Fibroblast of gingiva (primary cell): ENCODE measurements at regions not wholly inside any gene's neighbourhood (a gene's known extent, or its start where the extent isn't known, plus 50 kb on each side); places are given as distances from the start of the nearest gene placed in this dataset.
"Not testable (repeated sequence)": the region's sequence is repeated elsewhere in the genome, so short reads cannot be mapped to it uniquely, and the experiment has no call there.

Source experiments
- DNase-seq: peaks from one replicate; pipeline ENCODE4 v3.0.0-alpha.2; 2011; ENCODE audit warnings: low read depth

DNA sequence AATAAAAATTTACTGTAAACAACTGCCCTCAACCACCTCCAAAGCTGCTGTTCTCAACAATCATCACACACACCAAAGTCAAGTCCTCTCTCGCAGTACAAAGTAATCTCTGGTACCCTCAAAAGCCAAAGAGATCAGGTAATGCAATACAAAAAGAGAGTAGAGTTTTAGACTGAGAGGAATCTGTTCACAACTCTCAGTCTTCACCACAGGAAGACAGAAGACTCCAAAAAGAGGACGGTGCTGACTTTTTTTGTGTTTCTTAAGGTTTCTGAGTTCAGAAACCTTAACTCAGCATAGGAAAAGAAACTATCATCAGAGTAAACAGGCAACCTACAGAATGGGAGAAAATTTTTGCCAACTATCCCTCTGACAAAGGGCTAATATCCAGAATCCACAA lies 1072.3 kb upstream of the DIAPH2 start:
- no peak for DNase-seq

DNA sequence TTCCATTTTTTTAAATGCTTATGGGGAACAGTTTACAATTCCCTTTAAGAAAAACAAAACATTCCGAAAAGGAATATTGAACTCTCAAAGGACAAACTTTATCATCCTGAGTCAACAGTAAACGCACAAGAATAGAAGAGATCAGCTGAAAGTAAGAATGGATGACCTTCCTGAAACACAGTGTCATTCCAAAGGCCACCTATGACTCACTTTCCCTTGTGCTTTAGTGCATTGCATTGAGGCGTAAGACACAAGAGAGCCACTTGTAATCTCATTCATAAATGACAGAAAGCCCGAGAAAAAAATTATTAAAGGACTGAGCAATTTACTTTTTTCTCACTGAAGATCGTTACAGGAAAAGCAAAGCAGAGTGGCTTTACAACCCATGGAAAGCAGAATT lies 1062.4 kb upstream of the DIAPH2 start:
- DNase-seq, result no peak

DNA sequence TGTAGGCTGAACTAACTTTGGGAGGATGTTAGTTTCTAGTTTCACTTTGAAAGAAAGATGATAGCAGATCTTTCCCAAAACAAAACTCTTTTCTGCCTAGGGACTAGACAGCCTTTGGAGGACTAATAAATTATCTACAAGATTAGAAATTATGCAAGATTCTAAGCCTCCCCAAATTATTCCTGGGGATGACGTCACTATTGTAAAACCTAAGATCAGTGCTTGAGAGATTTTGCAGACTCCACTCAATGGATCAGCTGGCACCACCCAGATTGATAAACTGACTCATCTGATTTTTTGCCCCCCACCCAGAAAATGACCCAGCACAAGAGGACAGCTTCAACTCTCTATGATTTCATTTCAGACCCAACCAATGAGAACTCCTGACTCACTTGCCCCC lies 1057.9 kb upstream of the DIAPH2 start:
- DNase-seq, result no peak

DNA sequence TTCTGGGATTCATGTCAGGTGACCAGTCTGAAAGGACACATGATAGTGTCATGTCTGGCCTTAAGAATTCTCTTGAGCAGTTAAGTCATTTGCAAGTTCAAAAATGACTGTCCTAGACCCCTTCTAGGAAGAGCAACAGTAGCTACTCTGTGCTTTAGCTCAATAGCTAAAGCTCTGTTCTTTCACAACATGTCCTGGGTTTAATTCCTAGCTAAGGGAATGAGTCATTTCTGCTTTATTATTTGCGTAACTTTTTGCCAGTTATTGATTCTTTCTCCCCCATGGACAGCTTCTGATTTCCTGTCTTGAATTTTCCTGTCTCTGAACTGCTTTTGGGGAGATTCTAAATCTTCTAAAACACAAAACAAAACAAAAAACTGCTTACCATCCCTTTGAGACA lies 1055.8 kb upstream of the DIAPH2 start:
- DNase-seq, result no peak

DNA sequence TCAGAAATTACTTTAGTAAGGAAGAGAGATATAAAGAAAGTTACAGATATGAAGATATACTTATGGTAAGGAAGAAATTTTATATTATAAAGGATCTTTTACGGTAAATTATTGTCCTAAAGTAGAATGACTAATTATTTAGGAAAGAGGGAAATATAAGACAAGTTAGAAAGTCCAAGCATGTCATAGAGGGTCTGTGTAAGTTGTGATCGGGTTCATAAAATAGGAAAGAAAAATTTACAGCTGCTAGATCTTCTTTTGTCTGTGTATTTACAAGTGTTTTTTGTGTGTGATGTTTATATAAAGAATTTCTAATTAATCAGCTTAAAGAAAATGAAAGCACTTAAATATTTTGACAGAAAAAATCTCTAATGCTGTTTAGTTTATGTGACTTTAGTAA lies 1054.9 kb upstream of the DIAPH2 start:
- DNase-seq, result no peak

DNA sequence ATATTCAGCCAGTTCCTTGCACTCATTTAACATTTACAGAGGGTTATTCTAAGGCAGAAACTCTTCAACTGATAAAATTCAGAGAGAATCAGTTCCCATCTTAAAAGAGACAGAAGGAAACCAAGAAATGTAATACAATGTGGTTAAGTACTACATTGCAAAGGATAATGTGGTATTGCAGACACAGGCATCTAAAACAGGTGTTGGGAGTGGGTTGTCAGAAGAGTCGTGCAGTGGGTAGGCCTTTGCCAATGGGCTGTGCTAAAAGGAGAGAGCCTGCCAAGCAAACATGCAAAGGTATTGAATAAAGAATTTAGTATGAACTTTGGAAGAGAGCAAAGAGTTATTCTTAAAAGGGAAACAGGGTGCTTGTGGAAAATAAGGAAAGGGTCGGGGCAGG lies 1044.4 kb upstream of the DIAPH2 start:
- DNase-seq, result no peak

DNA sequence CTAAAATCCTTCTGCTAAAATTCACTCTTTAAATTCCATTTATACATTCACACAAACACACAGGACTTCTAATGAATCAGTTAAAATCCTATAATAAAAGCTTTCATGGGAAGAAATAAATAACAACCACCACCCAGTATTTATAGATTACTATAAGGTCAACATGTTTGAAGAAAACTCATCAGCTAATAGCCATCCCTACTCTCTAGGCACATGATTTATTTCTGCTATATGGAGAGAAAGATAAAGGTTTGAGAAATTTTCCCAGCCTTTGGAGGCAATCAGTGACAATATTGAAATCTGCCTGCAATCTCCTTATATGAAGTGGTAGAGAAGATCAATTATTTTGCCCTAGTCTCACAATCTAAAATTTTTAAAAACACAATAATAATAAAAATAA lies 1038.9 kb upstream of the DIAPH2 start:
- DNase-seq, result no peak

DNA sequence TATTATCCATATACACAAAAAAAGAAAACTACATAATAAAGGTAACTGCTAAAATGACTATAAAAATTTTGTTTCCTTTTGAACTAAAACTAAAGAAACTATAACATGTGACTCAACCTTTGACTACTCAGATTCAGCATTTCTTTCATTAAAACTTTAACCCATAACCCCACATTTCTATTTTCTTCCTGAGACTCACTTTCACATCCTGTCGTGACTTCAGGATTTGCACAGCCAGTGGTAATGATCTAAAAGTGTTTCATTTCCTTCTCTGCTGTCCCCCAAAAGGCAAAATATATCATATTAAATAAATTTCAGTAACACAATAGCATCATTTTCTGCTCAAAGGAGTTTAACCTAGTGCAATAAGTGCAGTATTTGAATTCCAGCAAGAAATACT lies 1022.4 kb upstream of the DIAPH2 start:
- no peak for DNase-seq

DNA sequence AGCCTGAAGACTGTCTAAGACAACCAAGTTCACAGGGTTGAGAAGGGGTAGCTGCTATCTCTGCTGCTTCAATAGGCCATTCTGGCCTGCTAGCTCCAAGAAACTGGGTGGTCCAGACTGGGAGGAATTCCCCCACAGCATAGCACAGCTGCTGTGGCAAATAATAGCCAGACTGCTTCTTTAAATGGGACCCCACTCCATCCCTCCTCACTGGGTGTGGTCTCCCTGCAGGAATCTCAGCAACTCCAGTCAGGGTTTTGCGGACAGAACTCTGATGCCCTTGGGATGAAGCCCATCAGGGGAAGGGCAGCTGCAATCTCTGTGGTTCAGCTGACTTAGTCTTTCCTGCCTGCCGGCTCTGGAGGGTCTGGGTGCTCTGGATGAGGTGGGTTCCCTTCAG lies 1018.6 kb upstream of the DIAPH2 start:
- no peak for DNase-seq

DNA sequence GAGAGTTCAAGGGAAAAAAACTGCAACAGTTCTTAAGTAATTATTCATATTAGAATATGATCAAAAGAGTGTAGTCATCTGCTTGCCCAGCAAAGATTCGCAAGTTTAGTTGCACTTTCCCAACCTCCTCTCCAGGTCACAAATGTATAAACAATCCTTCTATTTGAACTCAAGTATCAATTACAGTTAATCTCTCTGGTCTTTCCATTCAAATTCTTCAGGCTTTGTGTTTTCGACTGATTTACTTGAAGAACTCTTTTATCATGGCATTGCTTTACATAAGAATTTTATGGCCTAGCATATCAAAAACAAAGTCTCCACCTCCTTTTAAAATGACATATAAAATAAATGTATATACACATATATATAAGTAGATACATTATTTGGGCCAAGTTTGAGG lies 1009.6 kb upstream of the DIAPH2 start:
- DNase-seq, result no peak

DNA sequence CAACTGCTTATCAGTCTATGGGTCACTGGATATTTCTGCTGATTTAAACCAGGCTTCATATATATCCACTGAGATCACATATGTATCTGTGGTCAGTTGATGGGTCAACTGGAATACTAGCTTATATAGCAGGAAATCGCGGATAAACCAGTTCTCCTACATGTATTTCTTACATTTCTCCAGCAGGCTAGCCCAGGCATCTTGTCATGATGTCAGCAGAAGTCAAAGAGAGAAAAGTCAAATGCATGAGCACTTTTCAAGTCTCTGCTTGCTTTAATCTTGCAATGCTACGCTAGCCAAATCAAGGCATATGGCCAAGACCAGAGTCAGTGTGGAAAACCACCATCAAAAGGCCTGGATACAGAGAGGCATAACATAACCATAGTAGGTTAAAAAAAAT lies 1008.8 kb upstream of the DIAPH2 start:
- DNase-seq, result no peak

DNA sequence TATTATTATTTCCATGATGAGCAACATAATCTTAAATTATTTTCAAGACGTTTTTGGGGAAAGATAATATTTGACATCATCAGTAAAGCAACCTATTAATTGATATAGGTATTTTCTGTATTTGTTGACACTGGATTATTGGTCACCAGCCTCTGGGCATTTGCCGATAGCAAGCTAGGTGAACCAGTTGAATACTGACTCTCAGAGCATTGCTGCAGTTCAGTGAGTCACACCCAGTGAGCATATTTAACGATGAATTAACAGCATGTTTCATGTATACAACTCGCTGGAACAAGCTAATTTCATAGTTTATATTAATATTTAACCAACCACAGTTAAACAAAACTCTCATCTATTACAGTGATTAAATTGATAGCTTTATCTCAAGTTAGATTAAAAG lies 1006.0 kb upstream of the DIAPH2 start:
- no peak for DNase-seq

DNA sequence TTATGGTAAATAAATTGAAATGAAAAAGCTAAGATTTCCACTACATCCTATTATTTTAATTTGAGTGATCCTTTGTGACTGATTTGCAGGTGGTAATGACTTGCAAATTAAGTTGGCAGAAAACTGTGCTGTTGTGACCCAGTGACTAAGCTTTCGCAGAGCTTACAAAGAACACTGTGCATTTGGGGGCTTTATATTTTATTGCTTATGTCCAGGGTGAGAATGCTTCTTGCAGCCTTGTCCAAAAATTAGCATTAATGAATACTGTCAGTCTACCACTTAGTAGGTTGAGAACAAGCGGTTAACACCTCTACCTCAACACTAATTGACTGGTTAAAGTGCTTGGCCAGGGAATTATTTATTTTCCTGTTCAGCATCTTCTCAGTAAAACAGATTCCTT lies 991.3 kb upstream of the DIAPH2 start:
- DNase-seq, result no peak

DNA sequence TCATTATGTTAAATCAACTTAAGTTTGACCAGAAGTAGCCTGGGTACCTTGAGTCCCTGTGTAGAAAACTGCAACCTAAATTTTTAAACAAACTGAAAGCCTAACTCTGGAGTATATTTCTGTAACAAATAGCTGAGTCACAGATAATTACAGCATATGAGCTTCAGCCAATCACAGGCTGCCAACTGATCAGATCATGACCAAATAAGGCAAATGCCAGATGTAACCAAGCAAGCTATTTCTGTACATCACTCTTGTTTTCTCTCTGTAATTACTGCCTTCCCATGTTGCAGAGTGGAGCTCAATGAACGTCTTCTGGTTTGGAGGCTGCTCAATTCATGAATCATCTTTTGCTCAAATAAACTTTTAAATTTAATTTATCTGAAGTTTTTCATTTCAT lies 980.9 kb upstream of the DIAPH2 start:
- peak; percentile 81 for DNase-seq

DNA sequence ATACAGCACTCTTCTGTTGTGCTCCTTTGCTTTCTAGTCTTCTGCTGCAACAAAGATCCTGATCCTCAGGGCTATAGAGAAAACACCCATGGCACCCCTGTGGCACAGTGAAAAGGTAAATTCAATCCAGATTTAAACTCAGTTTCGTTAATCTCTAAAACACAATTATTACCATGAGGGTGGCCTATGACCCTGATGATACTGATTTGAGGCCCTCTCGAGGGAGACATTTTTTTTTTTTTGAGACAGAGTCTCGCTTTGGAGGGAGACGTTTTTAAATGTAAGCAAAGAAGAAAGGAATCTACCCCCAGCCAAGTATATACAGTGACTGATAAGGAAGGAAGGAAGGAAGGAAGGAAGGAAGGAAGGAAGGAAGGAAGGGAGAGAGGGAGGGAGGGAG lies 967.8 kb upstream of the DIAPH2 start:
- no peak for DNase-seq

DNA sequence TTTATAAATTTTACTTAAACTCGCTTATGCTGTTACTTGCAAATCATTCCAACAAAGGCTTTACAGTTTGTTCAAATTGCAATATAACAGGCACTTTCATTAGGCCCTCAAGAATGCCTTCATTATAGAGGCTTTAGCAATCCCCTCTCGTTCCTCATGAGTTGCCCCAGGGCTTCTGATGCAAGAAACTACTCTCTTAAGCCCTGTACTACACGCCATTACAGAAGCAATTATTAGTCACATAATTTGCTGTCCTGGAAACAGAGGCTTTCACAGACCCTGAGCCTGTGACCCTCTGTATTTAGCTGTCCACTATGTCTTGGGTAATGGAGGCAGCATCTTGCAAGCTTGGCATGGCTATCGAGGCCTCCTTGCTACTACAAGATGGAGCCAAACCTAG lies 965.9 kb upstream of the DIAPH2 start:
- DNase-seq, result no peak

DNA sequence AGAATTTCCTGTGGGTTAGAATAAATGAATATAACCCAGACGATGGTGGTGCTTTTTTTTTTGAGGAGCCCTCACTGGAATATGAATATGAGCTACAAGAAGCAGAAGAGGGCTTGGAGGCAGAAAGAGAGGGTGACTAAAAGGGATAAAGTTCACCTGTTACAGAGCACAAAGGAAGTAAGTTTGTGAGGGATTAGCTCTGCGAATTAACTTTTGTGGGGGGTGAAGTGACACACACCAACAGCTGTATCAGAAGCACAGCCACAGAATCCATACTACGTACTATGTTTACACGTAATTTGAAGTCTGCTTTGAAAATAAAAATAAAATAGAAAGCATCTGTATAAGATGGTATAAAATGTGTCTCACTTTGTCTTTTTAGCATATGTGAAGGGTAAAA lies 963.6 kb upstream of the DIAPH2 start:
- no peak for DNase-seq

DNA sequence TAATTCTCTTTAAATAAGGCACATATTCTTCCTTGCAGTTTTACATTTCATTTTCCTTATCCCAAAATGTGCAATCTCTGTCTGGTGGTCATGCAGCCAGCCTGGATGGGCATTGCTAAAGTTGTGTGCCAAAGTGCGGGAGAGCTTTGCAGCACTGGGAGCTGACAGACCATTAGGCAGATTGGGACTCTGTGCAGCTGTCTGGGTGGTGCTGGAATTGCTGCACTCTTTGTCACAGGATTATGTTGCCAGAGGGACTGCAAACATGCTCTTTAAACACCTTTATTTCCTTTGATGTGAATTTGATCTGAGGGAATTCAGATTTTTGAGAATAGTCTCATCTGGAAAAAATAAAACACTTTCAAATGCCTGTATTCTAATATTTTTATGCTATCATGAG lies 956.2 kb upstream of the DIAPH2 start:
- no peak for DNase-seq

DNA sequence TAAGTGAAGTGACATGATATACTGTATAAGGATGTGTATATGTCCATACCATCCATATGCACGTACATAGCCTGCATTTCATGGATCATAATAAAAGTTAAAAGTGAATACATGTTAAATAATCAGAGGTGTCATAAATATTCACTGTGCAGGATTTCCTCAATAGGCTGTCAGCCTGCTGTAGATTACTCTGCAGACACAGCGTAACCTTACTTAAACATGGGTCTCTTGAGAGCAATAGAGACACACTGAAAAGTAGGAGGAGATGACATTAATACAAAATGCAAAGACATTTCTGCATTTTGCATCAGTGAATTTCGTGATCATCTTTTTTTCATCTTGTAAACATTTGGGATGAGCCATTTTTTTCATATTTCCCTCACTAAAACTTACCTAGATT lies 955.2 kb upstream of the DIAPH2 start:
- no peak for DNase-seq

DNA sequence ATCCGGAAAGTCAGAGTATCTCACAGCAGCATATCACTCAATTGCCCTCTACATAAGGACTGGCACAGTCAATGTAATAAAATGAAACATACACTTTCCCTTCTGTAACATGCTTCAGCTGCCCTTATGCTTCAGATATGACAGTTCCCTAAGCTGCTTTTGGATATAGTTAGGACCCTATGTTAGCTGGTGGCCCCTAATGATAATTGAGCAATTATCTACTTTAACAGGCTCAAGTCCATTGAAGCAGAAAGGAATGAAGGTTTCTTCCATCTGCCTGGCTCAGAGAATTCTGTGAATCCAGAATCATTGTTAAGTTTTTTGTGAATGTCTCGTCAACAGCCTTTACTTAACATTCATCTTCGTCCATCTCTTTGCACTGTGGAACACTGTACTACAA lies 951.2 kb upstream of the DIAPH2 start:
- DNase-seq, result no peak

DNA sequence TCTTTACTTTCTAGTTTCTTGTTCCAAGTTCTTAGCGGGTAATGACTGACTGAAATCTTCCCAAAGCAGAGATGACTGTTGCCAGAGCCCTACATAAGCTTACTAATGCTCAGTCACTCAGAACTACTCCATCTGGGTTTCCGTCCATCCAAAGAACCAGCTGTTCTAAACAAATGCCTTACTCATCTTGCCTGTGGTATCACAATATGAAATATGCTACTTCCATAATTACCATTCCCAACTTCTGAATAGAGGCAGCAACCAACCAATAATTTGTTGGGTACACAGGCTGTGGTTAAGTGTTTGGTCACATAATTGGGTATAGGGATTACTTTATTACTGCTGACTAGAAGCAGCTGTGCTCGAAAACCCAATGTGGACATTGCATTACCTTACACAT lies 930.2 kb upstream of the DIAPH2 start:
- peak; percentile 29 for DNase-seq

DNA sequence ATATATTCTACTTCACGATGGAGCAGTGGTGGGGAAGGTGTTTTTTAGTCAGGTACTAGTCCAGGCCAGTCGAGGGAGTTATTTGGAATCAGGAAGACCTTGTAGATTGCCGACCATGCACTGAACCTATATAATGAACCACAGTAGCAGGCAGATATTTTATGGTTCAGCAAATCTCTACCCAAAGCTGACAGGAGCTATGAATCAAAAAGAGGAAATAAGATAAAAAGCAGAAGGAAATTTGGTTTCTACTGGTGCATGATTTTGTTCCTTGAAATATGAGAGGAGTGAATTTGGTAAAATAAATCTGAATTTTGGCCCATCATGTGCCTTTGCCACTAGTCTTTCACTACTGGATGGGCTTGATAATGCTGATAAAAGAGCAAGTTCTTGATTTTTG lies 924.3 kb upstream of the DIAPH2 start:
- DNase-seq, result no peak

DNA sequence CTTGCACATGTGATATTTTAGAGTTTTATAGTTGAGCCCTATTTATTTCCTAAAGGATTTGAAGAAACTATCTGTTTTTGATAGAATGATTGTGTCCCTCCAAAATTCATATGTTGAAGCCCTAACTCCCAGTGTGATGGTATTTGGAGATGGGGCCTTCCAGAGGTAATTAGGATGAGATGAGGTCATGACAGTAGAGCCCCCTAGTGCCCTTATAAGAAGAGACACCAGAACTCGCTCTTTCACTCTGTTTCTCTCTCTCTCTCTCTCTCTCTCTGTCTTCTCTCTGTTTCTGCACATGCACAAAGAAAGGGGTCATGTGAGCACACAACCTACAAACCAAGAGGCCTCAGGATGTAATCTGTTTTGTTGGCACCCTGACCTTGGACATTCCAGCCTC lies 921.9 kb upstream of the DIAPH2 start:
- no peak for DNase-seq

DNA sequence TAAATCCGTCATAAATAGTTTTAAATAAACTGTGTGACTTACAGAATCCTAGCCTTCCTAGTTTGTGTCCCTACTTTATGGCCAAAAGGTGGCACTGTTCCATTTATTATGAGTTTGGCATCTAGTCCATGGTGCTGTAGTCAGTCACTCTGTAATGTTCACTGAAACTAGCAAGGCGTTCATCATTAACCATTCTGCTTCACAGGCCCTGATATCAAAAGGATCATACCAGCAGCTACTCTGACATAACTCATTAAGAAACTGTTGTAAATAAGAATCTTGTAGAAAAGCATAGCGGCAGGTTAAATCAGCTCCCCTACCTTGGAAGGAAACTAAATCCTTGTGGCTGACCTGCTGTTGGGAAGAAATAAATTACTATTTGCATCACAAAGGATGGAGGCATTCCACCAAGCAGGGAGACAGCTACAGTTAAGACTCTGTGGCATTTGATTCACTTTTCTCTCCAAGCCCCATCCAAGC lies 919.6 kb upstream of the DIAPH2 start:
- peak; percentile 31 for DNase-seq

DNA sequence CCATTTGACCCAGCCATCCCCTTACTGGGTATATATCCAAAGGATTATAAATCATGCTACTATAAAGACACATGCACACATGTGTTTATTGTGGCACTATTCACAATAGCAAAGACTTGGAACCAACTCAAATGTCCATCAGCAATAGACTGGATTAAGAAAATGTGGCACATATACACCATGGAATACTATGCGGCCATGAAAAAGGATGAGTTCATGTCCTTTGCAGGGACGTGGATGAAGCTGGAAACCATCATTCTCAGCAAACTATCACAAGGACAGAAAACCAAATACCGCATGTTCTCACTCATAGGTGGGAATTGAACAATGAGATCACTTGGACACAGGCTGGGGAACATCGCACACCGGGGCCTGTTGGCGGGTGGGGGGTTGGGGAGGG lies 913.4 kb upstream of the DIAPH2 start:
- not testable (repeated sequence) for DNase-seq
